ENCODE measurements at regions not wholly inside any gene's neighbourhood (a gene's known extent, or its start where the extent isn't known, plus 50 kb on each side); places are given as distances from the start of the nearest gene placed in this dataset.

- no peak for TF ChIP-seq CTCF (conservative IDR thresholded peaks at IDR 0.05; ENCODE audit: low read depth, low read length)
- TF ChIP-seq EZH2 (IDR thresholded peaks at IDR 0.05; ENCODE audit: borderline replicate concordance, low read depth, low read length, poor library complexity, severe bottlenecking), result no peak
Observed at GRCh38 chr7:68699090-68699711, 899.1 kb upstream of the AUTS2 start.

Data from A673 (cell line).